GM23248 (cell line): ENCODE measurements at regions not wholly inside any gene's neighbourhood (a gene's known extent, or its start where the extent isn't known, plus 50 kb on each side); places are given as distances from the start of the nearest gene placed in this dataset.

Experiments used
- EZH2 ChIP-seq: fragments of 200-600 bp; sonication (generic); IDR thresholded peaks from 2 replicates; pipeline ENCODE4 v1.6.1; 2018; ENCODE audit warnings: antibody characterized with exemption, mild to moderate bottlenecking; ENCODE audit not compliant: insufficient read depth, poor library complexity, severe bottlenecking
- EZH2phosphoT487 ChIP-seq: fragments of 200-600 bp; sonication (generic); IDR thresholded peaks from 2 replicates; pipeline ENCODE4 v1.6.1; 2018; ENCODE audit warnings: antibody characterized with exemption, moderate library complexity, mild to moderate bottlenecking, low read depth; ENCODE audit not compliant: insufficient read depth

GRCh38 chr9:1743121-1743960, 271.8 kb upstream of the SMARCA2 start:
- TF ChIP-seq EZH2 (no peak), EZH2phosphoT487 (no peak)
